ENCODE measurements at regions not wholly inside any gene's neighbourhood (a gene's known extent, or its start where the extent isn't known, plus 50 kb on each side); places are given as distances from the start of the nearest gene placed in this dataset.

DNA sequence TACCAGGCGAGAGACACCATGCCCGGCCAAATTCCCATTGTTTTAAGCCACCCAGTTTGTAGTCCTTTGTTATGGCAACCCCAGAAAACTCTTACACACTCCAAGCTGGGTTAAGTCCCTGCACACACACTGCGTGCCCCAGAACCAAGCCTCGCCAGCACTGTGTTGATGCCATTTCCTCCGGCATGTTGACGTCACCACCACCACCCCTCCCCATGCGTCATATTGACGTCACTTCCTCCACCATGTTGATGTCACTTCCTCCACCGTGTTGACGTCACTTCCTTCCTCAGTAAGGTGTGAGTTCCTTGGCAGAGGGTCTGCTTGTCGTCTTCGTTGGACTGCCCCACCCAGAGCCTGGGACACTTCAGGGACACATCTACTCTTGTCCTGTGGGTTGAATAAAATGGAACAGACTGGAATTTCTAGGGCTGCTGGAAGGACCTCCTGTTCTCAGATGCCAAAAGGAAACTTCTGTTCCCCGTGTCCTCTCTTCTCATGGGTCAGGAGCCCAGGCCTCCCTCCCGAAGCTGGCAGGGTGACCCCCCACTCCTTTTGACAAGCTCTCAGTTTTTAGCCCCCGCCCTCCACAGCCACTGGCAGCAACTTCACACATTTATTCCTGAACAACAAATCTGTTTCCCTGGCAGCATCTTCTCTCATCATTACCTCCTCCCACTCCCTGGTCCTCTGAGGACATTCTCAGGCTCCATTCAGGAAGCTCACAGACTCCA is 643.3 kb downstream of the NPHP4 start:
- no peak overlapping the region for H3K4me3 ChIP-seq (ENCODE audit: control insufficient read depth, low read depth, low read length)
- no peak for DNase-seq (ENCODE audit: low read depth)
- TF ChIP-seq, protein P1, sequence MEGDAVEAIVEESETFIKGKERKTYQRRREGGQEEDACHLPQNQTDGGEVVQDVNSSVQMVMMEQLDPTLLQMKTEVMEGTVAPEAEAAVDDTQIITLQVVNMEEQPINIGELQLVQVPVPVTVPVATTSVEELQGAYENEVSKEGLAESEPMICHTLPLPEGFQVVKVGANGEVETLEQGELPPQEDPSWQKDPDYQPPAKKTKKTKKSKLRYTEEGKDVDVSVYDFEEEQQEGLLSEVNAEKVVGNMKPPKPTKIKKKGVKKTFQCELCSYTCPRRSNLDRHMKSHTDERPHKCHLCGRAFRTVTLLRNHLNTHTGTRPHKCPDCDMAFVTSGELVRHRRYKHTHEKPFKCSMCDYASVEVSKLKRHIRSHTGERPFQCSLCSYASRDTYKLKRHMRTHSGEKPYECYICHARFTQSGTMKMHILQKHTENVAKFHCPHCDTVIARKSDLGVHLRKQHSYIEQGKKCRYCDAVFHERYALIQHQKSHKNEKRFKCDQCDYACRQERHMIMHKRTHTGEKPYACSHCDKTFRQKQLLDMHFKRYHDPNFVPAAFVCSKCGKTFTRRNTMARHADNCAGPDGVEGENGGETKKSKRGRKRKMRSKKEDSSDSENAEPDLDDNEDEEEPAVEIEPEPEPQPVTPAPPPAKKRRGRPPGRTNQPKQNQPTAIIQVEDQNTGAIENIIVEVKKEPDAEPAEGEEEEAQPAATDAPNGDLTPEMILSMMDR (IDR thresholded peaks at IDR 0.05; ENCODE audit: control insufficient read depth, insufficient read depth, low read depth, low read length, missing control alignments), result no peak

DNA sequence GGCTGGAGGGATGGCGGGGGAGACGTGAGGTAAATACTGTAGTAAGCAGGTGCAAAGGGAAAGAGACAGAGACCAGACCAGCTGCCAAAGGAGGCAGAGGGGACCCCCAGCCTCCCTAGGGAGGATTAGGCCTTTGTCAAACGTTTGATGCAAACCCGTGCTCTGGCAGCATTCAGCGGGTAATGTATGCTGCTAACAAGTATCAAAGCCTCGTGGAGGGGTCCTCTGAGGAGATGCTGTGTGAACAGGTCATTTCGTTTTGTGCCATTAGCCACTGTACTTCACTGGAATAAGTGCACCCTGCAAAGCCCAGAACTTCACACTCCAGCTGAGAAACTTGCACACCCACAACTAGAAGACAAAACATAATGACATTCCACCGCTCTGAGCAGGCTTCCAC is 644.5 kb downstream of the NPHP4 start:
- no peak overlapping the region for H3K4me3 ChIP-seq (ENCODE audit: control insufficient read depth, low read depth, low read length)
- no peak for DNase-seq (ENCODE audit: low read depth)
- TF ChIP-seq, protein P1 (IDR thresholded peaks at IDR 0.05; ENCODE audit: control insufficient read depth, insufficient read depth, low read depth, low read length, missing control alignments), result no peak

DNA sequence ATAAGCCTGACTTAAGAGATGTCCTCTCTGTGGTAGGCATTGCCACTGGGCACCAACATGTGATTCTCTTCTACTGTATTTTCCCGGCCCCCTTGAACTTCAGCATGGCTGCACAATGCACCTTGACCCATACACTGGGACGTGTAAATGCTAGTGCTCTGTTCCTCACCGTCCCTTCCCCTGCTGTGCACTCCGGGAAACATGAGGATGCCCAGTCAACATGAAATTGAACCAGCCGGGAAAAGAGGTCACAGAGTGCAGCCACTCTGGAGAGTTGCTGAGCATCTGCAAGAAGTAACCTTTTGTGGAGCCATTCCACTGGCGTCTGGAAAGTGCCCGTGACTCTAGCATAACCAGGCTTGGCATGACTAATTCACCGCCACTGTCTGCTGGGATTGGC is 646.7 kb downstream of the NPHP4 start:
- TF ChIP-seq, protein P1 (IDR thresholded peaks at IDR 0.05; ENCODE audit: control insufficient read depth, insufficient read depth, low read depth, low read length, missing control alignments), result no peak
- no peak overlapping the region for H3K4me3 ChIP-seq (ENCODE audit: control insufficient read depth, low read depth, low read length)
- DNase-seq (ENCODE audit: low read depth), result no peak

DNA sequence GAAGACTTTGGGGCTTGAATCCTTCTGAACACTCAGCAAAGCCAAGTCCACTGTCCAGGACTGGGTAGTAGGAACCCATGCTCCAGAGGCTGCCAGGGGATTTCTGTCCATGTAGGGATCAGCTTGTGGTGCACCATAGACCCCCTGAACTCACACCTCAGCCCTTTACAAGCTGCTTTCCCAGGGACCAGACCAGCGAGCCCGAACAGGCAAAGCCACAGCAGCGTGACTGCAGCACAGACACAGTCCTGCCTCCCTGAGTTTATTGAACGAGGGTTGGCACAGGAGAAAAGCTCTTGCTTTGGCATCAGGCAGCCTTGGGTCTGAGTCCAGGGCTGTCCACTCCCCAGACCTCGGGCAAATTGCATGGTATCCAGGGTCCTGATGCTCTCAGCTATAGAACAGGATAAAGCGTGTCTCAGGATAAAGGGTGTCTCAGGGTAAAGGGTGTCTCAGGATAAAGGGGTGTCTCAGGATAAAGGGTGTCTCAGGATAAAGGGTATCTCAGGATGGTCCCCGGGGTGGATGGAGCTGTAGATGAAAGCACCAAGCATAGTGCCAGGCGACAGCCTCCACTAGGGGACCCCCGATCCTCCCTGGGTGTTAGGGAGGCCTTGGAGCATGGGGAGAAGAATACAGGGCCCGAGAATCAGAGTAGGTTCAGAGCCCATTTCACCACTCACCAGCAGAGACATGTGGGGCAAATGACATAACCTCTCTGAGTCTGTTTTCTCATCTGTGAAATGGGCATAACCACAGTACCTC is 648.8 kb downstream of the NPHP4 start:
- TF ChIP-seq, protein P1 (IDR thresholded peaks at IDR 0.05; ENCODE audit: control insufficient read depth, insufficient read depth, low read depth, low read length, missing control alignments), result no peak
- H3K4me3 ChIP-seq (ENCODE audit: control insufficient read depth, low read depth, low read length), result no peak overlapping the region
- DNase-seq (ENCODE audit: low read depth), result no peak

DNA sequence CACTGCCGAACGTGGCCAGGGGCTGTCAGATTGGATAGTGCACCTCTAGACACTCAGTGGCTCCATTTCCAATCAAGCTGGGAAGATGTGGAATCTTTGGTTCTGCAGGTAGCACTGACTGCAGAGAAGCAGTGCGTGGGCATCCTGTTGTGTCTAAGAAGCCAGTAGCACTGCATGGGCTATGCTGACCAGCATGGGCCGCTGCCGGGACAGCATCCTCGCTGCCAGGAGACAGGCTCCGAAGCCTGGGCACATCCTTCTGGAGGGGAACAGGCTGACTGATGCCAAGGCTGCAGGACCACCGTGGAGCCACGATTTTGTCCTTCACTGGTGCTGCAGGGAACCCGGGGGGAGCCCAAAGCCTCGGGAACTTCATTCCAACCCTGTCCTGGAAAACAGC is 649.4 kb downstream of the NPHP4 start:
- DNase-seq (ENCODE audit: low read depth), result no peak
- TF ChIP-seq, protein P1 (IDR thresholded peaks at IDR 0.05; ENCODE audit: control insufficient read depth, insufficient read depth, low read depth, low read length, missing control alignments), result no peak
- H3K4me3 ChIP-seq (ENCODE audit: control insufficient read depth, low read depth, low read length), result no peak overlapping the region

DNA sequence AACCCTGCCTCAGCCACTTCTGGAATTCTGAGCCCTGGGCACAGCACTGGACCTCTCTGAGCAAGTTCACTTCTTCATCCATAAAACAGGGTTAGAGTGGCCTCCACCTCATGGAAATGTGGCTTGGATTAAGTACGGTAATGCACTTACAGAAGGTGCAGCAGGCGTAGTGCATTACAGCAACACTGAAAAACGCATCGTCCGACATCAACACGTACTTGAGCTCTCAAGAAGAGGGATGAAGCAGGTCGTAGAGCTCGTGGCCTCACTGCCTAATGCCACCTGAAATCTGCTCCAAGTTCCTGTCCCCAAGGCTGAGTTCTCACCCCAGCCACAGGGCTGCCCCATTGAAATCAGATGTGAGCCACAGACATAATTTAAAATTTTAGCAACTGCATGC is 650.1 kb downstream of the NPHP4 start:
- H3K4me3 ChIP-seq (ENCODE audit: control insufficient read depth, low read depth, low read length), result no peak overlapping the region
- DNase-seq (ENCODE audit: low read depth), result no peak
- TF ChIP-seq, protein P1 (IDR thresholded peaks at IDR 0.05; ENCODE audit: control insufficient read depth, insufficient read depth, low read depth, low read length, missing control alignments), result no peak
